Liver (tissue), 8 donors: ENCODE measurements at regions not wholly inside any gene's neighbourhood (a gene's known extent, or its start where the extent isn't known, plus 50 kb on each side); places are given as distances from the start of the nearest gene placed in this dataset.

Source experiments
- DNase-seq: peaks from one replicate; pipeline ENCODE4 v3.0.0-alpha.2; 2017; ENCODE audit warnings: low spot score
- H3K27ac ChIP-seq, 2 donors: one replicate each; pipeline ENCODE4 v1.7.0; 2013; ENCODE audit warnings: inconsistent platforms in 2 of 2, low read length in 2 of 2, control low read depth in 1 of 2, low read depth in 1 of 2, mild to moderate bottlenecking in 1 of 2
- H3K27me3 ChIP-seq, 4 donors: one replicate each; pipeline versions ENCODE4 v1.6.1 to v1.7.0; 2013; ENCODE audit warnings: low read length in 3 of 4, inconsistent platforms in 1 of 4, mild to moderate bottlenecking in 1 of 4, moderate library complexity in 1 of 4; ENCODE audit not compliant: control insufficient read depth in 4 of 4, insufficient read depth in 4 of 4
- H3K36me3 ChIP-seq, 4 donors: one replicate each; pipeline versions ENCODE4 v1.6.1 to v1.7.0; 2013; ENCODE audit warnings: low read length in 3 of 4, mild to moderate bottlenecking in 3 of 4, low read depth in 1 of 4, moderate library complexity in 1 of 4; ENCODE audit not compliant: control insufficient read depth in 4 of 4, insufficient read depth in 3 of 4
- H3K4me1 ChIP-seq, 4 donors: one replicate each; pipeline versions ENCODE4 v1.6.1 to v1.7.0; 2013; ENCODE audit warnings: low read length in 3 of 4, mild to moderate bottlenecking in 3 of 4, moderate library complexity in 1 of 4; ENCODE audit not compliant: control insufficient read depth in 4 of 4, insufficient read depth in 4 of 4
- H3K4me3 ChIP-seq, 3 donors: one replicate each; pipeline versions ENCODE4 v1.6.1 to v1.7.0; 2013; ENCODE audit warnings: low read length in 3 of 3, control low read depth in 1 of 3, low read depth in 1 of 3, mild to moderate bottlenecking in 1 of 3
- H3K9ac ChIP-seq, 2 donors: one replicate each; pipeline ENCODE4 v1.7.0; 2013; ENCODE audit warnings: low read length in 2 of 2, mild to moderate bottlenecking in 2 of 2, moderate library complexity in 2 of 2, control low read depth in 1 of 2, low read depth in 1 of 2
- H3K9me3 ChIP-seq, 4 donors: one replicate each; pipeline versions ENCODE4 v1.6.1 to v1.7.0; 2013; ENCODE audit warnings: low read length in 3 of 4; ENCODE audit not compliant: control insufficient read depth in 4 of 4
- ATF3 ChIP-seq: IDR thresholded peaks from 2 replicates; pipeline ENCODE4 v1.6.1; 2016; ENCODE audit warnings: antibody characterized with exemption
- CTCF ChIP-seq: fragments of 150-350 bp; IDR thresholded peaks from 2 replicates; pipeline ENCODE4 v1.5.1; 2017; ENCODE audit warnings: improper control_type of control experiment, low read depth, low read length; ENCODE audit not compliant: missing input control
- EGR1 ChIP-seq, 2 donors: IDR thresholded peaks; 2 replicates each; pipeline ENCODE4 v1.6.1; 2016 to 2018; ENCODE audit warnings: antibody characterized with exemption in 2 of 2, low read depth in 2 of 2
- FOXA1 ChIP-seq: IDR thresholded peaks from 2 replicates; pipeline ENCODE4 v1.6.1; 2016; ENCODE audit warnings: antibody characterized with exemption
- FOXA2 ChIP-seq: IDR thresholded peaks from 2 replicates; pipeline ENCODE4 v1.6.1; 2016; ENCODE audit warnings: antibody characterized with exemption
- GABPA ChIP-seq, 2 donors: IDR thresholded peaks in 1 of 2; conservative IDR thresholded peaks in 1 of 2; 2 replicates each; pipeline ENCODE4 v1.6.1; 2016; ENCODE audit warnings: antibody characterized with exemption in 2 of 2, mild to moderate bottlenecking in 1 of 2, moderate library complexity in 1 of 2
- HNF4A ChIP-seq, 2 donors: conservative IDR thresholded peaks; 2 replicates each; pipeline ENCODE4 v1.6.1; 2016; ENCODE audit warnings: antibody characterized with exemption in 2 of 2, mild to moderate bottlenecking in 2 of 2
- JUND ChIP-seq, 2 donors: IDR thresholded peaks; 2 replicates each; pipeline ENCODE4 v1.6.1; 2016; ENCODE audit warnings: antibody characterized with exemption in 2 of 2
- MAX ChIP-seq: IDR thresholded peaks from 2 replicates; pipeline ENCODE4 v1.6.1; 2016; ENCODE audit warnings: antibody characterized with exemption
- NR2F2 ChIP-seq: IDR thresholded peaks from 2 replicates; pipeline ENCODE4 v1.6.1; 2016; ENCODE audit warnings: antibody characterized with exemption
- RAD21 ChIP-seq, 2 donors: IDR thresholded peaks; 2 replicates each; pipeline ENCODE4 v1.6.1; 2016; ENCODE audit warnings: antibody characterized with exemption in 2 of 2, mild to moderate bottlenecking in 2 of 2
- REST ChIP-seq: IDR thresholded peaks from 2 replicates; pipeline ENCODE4 v1.6.1; 2016; ENCODE audit warnings: antibody characterized with exemption, mild to moderate bottlenecking
- RXRA ChIP-seq, 2 donors: IDR thresholded peaks; 2 replicates each; pipeline ENCODE4 v1.6.1; 2017 to 2018; ENCODE audit warnings: antibody characterized with exemption in 2 of 2, mild to moderate bottlenecking in 1 of 2
- SP1 ChIP-seq: IDR thresholded peaks from 2 replicates; pipeline ENCODE4 v1.6.1; 2018; ENCODE audit warnings: antibody characterized with exemption, mild to moderate bottlenecking
- TAF1 ChIP-seq: conservative IDR thresholded peaks from 2 replicates; pipeline ENCODE4 v1.6.1; 2016; ENCODE audit warnings: antibody characterized with exemption, mild to moderate bottlenecking
- YY1 ChIP-seq: IDR thresholded peaks from 2 replicates; pipeline ENCODE4 v1.6.1; 2016; ENCODE audit warnings: antibody characterized with exemption, mild to moderate bottlenecking
- ZBTB33 ChIP-seq: IDR thresholded peaks from 2 replicates; pipeline ENCODE4 v1.6.1; 2016; ENCODE audit warnings: antibody characterized with exemption
- WGBS: extraction: QIAGEN DNeasy Blood & Tissue Kit; methylation state at CpG from one replicate; pipeline ENCODE4 v1.1.7; 2013; 5-methylcytosine and 5-hydroxymethylcytosine counted together
- donor health status: healthy.
- donor health status: healthy.
- donor health status: healthy.
- donor health status: healthy.
- donor health status: healthy.

GRCh38 chr2:19753818-19754217, 148.0 kb downstream of the TTC32 start:
- H3K9ac ChIP-seq: no peak overlapping the region
- 95% methylated on average over 2 of the region's 2 CpGs for WGBS

More at GRCh38 chr2:19753818-19754217, 148.0 kb downstream of the TTC32 start:
- Histone ChIP-seq H3K36me3 (no peaks in the 10 kb centered on the region), H3K4me1 (no peaks in the 10 kb centered on the region), H3K27me3 (no peaks in the 10 kb centered on the region), H3K27ac (no peak overlapping the region), H3K9me3 (no peaks in the 10 kb centered on the region), H3K4me3 (no peak overlapping the region)
- TF ChIP-seq TAF1: no peak
- no peak for TF ChIP-seq GABPA (IDR thresholded peaks at IDR 0.05 in 1 of 2, conservative IDR thresholded peaks at IDR 0.05 in 1 of 2)
- TF ChIP-seq RXRA (IDR thresholded peaks at IDR 0.05): no peak
- no peak for TF ChIP-seq HNF4A (conservative IDR thresholded peaks at IDR 0.05)
- TF ChIP-seq YY1: no peak
- TF ChIP-seq REST: no peak
- no peak for TF ChIP-seq MAX
- TF ChIP-seq NR2F2: no peak
- no peak for TF ChIP-seq SP1
- TF ChIP-seq FOXA1: no peak
- no peak for TF ChIP-seq ZBTB33
- TF ChIP-seq FOXA2: no peak
- no peak for TF ChIP-seq CTCF
- no peak for TF ChIP-seq ATF3
- no peak for TF ChIP-seq RAD21 (IDR thresholded peaks at IDR 0.05)
- TF ChIP-seq EGR1 (IDR thresholded peaks at IDR 0.05; ENCODE audit: low read depth in 2 of 2): no peak
- no peak for TF ChIP-seq JUND (IDR thresholded peaks at IDR 0.05)
- no peak for DNase-seq
